K562 (cell line): ENCODE measurements at regions not wholly inside any gene's neighbourhood (a gene's known extent, or its start where the extent isn't known, plus 50 kb on each side); places are given as distances from the start of the nearest gene placed in this dataset.

Experiments used
- BRD9 ChIP-seq: fragments of 450-650 bp; IDR thresholded peaks from 2 replicates; pipeline ENCODE4 v1.6.1; 2018; ENCODE audit warnings: low read depth; ENCODE audit not compliant: partially characterized antibody
- CBX5 ChIP-seq: IDR thresholded peaks from 2 replicates; pipeline ENCODE4 v1.6.1; 2014; ENCODE audit warnings: low read depth, borderline replicate concordance
- EGR1 ChIP-seq: fragments of 450-650 bp; conservative IDR thresholded peaks from 2 replicates; pipeline ENCODE4 v1.6.1; 2017; ENCODE audit warnings: mild to moderate bottlenecking
- ZFP1 ChIP-seq: fragments of 450-650 bp; formaldehyde crosslinking; IDR thresholded peaks from 2 replicates; pipeline ENCODE4 v1.4.0; 2020; ENCODE audit warnings: mild to moderate bottlenecking, mixed read lengths

DNA sequence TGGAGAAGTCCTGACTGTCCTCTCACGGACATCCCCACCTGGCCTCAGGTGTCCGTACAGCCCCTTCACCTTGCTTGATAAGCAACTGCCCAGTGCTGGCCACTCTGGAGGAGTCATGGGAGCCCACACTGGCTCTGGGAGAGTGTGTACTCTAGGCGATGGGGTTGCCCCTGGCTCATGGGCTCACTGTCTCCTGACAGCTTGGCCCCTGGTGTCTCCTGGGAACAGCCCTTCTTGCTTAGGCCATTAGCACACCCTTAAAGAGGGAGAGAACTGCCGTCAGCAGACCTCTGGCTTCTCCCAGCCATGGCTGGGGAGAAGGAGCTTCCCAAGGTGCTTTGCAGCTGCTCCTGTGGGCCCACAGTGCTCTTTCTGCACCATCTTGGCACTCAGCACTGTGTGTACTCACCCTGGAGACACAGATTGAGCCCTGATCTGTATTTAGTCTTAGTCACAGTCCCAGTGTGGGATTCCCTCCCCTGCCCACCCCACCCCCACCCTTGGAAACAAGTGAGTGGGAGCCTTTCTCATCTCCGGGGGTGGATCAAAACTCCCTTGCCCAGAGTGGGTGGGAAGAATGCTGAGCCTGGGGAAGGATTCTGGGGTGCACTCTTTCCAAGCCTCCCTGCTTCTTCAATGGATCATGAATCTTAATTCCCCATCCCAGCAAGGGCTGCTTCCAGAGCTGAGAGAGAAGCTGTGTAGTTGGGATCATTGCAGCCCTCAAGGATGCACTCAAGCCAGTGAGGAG lies 83.5 kb upstream of the ADPGK start:
- no peak for TF ChIP-seq ZFP1
- no peak for TF ChIP-seq BRD9
- TF ChIP-seq EGR1 = no peak
- no peak for TF ChIP-seq CBX5
